Stomach (tissue), 8 donors: ENCODE measurements at regions not wholly inside any gene's neighbourhood (a gene's known extent, or its start where the extent isn't known, plus 50 kb on each side); places are given as distances from the start of the nearest gene placed in this dataset.

ENCODE experiments used
- DNase-seq, 2 donors: peaks; one replicate each; pipeline versions ENCODE4 v3.0.0 to v3.0.0-alpha.2; 2013 to 2019
- H3K27ac ChIP-seq, 5 donors: fragments of 200-600 bp in 4 of 5; sonication (generic) in 4 of 5; one replicate each; pipeline ENCODE4 v1.5.1; 2013 to 2019; ENCODE audit warnings: mild to moderate bottlenecking in 1 of 5, moderate library complexity in 1 of 5
- H3K27me3 ChIP-seq, 3 donors: fragments of 200-600 bp; sonication (generic); one replicate each; pipeline ENCODE4 v1.5.1; 2017 to 2019; ENCODE audit warnings: mixed run types in 1 of 3
- H3K36me3 ChIP-seq, 4 donors: fragments of 200-600 bp; sonication (generic); 1 replicate in 3 of 4; 2 replicates in 1 of 4; pipeline ENCODE4 v1.5.1; 2016 to 2019
- H3K4me1 ChIP-seq, 4 donors: fragments of 200-600 bp; sonication (generic); one replicate each; pipeline ENCODE4 v1.5.1; 2016 to 2019
- H3K4me3 ChIP-seq, 4 donors: fragments of 200-600 bp; sonication (generic) in 3 of 4; one replicate each; pipeline ENCODE4 v1.5.1; 2016 to 2019; ENCODE audit warnings: mild to moderate bottlenecking in 1 of 4
- H3K9me3 ChIP-seq, 4 donors: fragments of 200-600 bp; sonication (generic); one replicate each; pipeline ENCODE4 v1.5.1; 2016 to 2019
- EP300 ChIP-seq: sonication (generic); formaldehyde crosslinking; IDR thresholded peaks from one replicate; pipeline ENCODE4 v1.6.1; 2017; ENCODE audit warnings: antibody characterized with exemption
- POLR2A ChIP-seq, 4 donors: fragments of 450-650 bp; IDR thresholded peaks; one replicate each; pipeline ENCODE4 v1.6.1; 2016; ENCODE audit warnings: antibody characterized with exemption in 4 of 4, control low read depth in 2 of 4, mild to moderate bottlenecking in 1 of 4, moderate library complexity in 1 of 4
- POLR2AphosphoS5 ChIP-seq, 3 donors: sonication (generic); formaldehyde crosslinking; IDR thresholded peaks; one replicate each; pipeline ENCODE4 v1.6.1; 2016; ENCODE audit warnings: antibody characterized with exemption in 3 of 3
- WGBS, 5 donors: extraction: QIAGEN DNeasy Blood & Tissue Kit in 3 of 5; methylation state at CpG; one replicate each; pipeline versions ENCODE4 v1.1.5 to v1.1.7; 2013 to 2018; 5-methylcytosine and 5-hydroxymethylcytosine counted together
- intact Hi-C: fragments of 100-400 bp; cut with DNase I; formaldehyde crosslinking; loops from one replicate; pipeline ENCODE4 v1.15.1; 2023; ENCODE audit warnings: low total_unique reads
- TF ChIP-seq, protein P1 (sequence below), 7 experiments: fragments of 450-650 bp in 4 of 7; fragments of 200-600 bp in 3 of 7; sonication (generic) in 3 of 7; IDR thresholded peaks; one replicate each; pipeline ENCODE4 v1.5.1; 2016 to 2019; ENCODE audit warnings: antibody characterized with exemption in 7 of 7, control low read depth in 2 of 7, mild to moderate bottlenecking in 1 of 7
- donor health status: healthy with polysubstance abuse.
- donor health status: Bipolar disorder and iron deficiency.
- donor health status: healthy.

DNA sequence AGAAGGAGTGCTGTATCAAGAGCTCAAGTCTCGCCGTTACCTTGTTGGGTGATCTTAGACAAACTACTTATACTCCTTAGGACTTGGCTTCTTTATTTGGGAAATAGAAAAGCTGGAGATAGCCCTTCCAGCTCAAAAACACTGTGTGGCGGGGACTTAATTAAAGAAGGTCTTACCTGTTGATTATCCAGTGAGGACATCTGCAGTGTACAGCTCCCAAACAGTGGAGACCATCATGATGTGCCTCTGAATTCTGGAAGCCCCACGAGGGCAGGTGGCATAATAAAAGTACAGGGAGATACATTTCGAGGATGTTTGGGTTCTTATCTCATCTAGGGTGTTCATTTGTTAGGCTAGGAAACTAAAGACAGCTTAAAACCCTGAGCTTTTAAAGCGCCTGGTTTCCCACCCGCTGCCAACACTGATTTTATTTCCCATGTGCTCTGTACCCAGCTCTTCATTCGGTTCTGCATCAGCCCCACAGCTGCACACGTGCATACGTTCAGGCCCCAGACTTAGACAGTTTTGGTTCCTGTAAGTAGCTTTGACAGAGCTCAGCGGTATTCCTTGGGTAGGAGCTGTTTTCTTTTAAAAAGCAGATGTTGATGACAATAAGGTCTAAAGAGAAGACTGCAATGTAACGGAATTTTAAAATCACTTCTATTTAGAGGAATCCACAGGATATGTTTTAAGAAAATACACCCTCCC is 80.5 kb upstream of the SIX2 start:
- H3K4me3 ChIP-seq, result no peak overlapping the region
- intact Hi-C loops, result no loop called here
- DNase-seq, result no peak
- H3K9me3 ChIP-seq, result no peaks in the 10 kb centered on the region
- no peak overlapping the region for H3K27ac ChIP-seq
- TF ChIP-seq EP300, result no peak
- TF ChIP-seq POLR2AphosphoS5 (IDR thresholded peaks at IDR 0.05), result no peak
- TF ChIP-seq POLR2A (IDR thresholded peaks at IDR 0.05), result no peak
- 77 to 84% (median 82%) methylated on average over 12 of the region's 12 CpGs for WGBS, 5 donors
- H3K36me3 ChIP-seq, result no peaks in the 10 kb centered on the region
- no peaks in the 10 kb centered on the region for H3K4me1 ChIP-seq
- peaks cover 0 to 12% (median 10%) of the 10 kb centered on the region in 3 donors for H3K27me3 ChIP-seq

DNA sequence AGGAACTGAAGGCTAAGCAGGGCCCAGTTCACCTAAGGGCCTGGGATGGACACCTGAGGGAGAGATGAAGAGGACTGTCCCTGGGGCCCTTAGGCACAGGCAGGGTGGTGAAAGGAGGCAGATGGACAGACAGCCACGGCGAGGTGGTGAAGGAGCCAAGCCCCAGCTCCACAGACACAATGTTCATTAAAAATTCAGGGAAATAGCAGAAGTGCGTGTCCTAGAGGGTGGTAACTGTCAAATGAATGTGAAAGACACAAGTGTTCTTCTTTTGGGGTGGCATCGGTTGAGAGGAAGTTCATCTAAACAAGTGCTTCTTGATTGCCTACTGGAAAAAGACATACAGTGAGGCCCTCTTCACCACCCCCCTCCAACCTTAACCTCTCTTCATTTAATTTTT is 76.2 kb upstream of the SIX2 start:
- WGBS, 5 donors, result 88 to 97% (median 90%) methylated on average over 4 of the region's 4 CpGs
- H3K9me3 ChIP-seq, result no peaks in the 10 kb centered on the region
- no peaks in the 10 kb centered on the region for H3K36me3 ChIP-seq
- H3K27ac ChIP-seq, result no peak overlapping the region
- TF ChIP-seq POLR2A (IDR thresholded peaks at IDR 0.05) (no peak), EP300 (no peak), POLR2AphosphoS5 (IDR thresholded peaks at IDR 0.05) (no peak)
- TF ChIP-seq, protein P1, sequence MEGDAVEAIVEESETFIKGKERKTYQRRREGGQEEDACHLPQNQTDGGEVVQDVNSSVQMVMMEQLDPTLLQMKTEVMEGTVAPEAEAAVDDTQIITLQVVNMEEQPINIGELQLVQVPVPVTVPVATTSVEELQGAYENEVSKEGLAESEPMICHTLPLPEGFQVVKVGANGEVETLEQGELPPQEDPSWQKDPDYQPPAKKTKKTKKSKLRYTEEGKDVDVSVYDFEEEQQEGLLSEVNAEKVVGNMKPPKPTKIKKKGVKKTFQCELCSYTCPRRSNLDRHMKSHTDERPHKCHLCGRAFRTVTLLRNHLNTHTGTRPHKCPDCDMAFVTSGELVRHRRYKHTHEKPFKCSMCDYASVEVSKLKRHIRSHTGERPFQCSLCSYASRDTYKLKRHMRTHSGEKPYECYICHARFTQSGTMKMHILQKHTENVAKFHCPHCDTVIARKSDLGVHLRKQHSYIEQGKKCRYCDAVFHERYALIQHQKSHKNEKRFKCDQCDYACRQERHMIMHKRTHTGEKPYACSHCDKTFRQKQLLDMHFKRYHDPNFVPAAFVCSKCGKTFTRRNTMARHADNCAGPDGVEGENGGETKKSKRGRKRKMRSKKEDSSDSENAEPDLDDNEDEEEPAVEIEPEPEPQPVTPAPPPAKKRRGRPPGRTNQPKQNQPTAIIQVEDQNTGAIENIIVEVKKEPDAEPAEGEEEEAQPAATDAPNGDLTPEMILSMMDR (IDR thresholded peaks at IDR 0.05), result no peak
- H3K4me1 ChIP-seq, result no peaks in the 10 kb centered on the region
- intact Hi-C loops, result no loop called here
- H3K27me3 ChIP-seq, result peaks cover 0 to 4% (median 0%) of the 10 kb centered on the region in 3 donors
- no peak for DNase-seq
- H3K4me3 ChIP-seq, result no peak overlapping the region

DNA sequence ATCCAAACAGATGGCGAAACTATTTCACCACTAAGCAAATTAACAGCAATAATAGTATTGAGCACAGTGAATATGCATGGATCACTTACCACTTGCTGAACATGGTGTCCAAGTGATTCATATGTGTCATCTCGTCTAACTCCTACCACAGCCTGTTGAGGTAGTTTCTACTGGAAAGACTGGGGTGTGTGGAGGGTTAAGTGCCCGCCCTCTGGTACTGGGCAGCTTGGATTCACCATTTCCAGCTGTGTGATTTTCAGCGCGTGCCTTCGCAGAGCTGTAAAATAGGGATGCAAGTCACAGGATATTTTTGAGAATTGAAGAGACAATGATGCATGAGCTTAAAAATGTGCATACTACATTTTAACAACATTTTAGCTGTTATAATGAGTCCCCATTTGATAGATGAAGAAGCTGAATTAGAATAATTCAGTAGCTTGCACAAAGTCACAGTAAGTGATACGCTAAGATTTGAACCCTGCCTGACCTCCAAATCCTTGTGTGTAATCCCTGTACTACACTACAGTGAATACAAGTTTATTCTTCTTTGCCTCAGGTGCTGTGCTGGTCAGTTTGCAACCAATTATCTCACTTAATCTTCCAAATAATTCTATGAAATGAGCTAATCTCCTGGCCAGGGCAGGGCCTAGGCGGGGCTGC is 75.2 kb upstream of the SIX2 start:
- no peak for DNase-seq
- TF ChIP-seq POLR2A (IDR thresholded peaks at IDR 0.05), result no peak
- TF ChIP-seq, protein P1 (IDR thresholded peaks at IDR 0.05), result no peak
- TF ChIP-seq POLR2AphosphoS5 (IDR thresholded peaks at IDR 0.05), result no peak
- TF ChIP-seq EP300, result no peak
- intact Hi-C loops, result no loop called here
- no peaks in the 10 kb centered on the region for H3K27me3 ChIP-seq
- no peaks in the 10 kb centered on the region for H3K4me1 ChIP-seq
- no peak overlapping the region for H3K27ac ChIP-seq
- H3K4me3 ChIP-seq, result no peak overlapping the region
- H3K36me3 ChIP-seq, result no peaks in the 10 kb centered on the region
- WGBS, 5 donors, result 80 to 85% (median 83%) methylated on average over 8 of the region's 8 CpGs
- no peaks in the 10 kb centered on the region for H3K9me3 ChIP-seq

DNA sequence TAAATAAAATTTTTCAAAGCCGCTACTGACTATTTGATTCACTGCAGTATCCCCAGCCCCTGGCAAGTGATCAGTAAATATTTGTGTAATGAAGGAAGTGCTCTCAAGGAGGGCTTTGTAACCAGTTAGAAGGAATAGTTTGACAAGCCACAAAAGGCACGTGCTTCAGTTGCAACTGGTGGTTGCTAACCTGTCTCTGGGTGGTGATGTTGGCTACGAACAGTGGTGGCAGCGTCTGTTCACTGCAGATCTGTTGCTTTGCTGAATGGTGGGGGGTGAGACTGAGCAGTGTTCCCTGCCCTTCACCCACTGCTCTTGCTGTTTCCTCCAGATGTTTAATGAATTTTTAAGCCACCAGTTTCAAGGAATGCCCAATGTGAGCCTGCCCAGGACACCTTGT is 73.9 kb upstream of the SIX2 start:
- Histone ChIP-seq H3K27ac (no peak overlapping the region), H3K9me3 (no peaks in the 10 kb centered on the region), H3K36me3 (no peaks in the 10 kb centered on the region), H3K4me3 (no peak overlapping the region), H3K27me3 (no peaks in the 10 kb centered on the region), H3K4me1 (no peaks in the 10 kb centered on the region)
- intact Hi-C loops, result no loop called here
- TF ChIP-seq EP300 (no peak), POLR2AphosphoS5 (IDR thresholded peaks at IDR 0.05) (no peak)
- TF ChIP-seq, protein P1 (IDR thresholded peaks at IDR 0.05), result no peak
- 11 to 39% (median 16%) methylated on average over 4 of the region's 4 CpGs for WGBS, 5 donors
- DNase-seq, result peak in 1 of 2 donors; percentile 36

DNA sequence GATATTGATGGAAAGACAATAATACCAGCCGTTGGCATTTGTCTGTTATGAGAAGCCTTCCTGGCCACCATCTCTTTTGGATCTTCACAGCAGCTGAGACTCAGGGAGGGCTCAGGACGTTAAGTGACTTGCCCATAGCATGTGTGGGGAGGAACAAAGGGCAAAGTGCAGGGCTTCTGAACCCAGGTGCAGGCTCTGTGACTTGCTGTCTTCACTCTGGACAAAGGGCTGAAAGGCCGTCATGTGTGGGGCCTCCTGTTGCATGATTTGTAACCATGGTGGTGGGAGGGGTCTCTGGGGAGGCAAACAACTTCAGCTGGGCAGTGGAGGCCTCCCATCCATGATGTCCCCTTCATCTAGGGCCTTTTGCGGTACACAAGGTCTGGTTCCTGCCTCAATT is 65.5 kb upstream of the SIX2 start:
- no peak for DNase-seq
- Histone ChIP-seq H3K4me1 (no peaks in the 10 kb centered on the region), H3K27ac (no peak overlapping the region), H3K9me3 (no peaks in the 10 kb centered on the region), H3K36me3 (no peaks in the 10 kb centered on the region), H3K4me3 (no peak overlapping the region), H3K27me3 (peaks cover 0 to 16% (median 0%) of the 10 kb centered on the region in 3 donors)
- intact Hi-C loops, result no loop called here
- TF ChIP-seq EP300, result no peak
- no peak for TF ChIP-seq POLR2A (IDR thresholded peaks at IDR 0.05)
- TF ChIP-seq, protein P1 (IDR thresholded peaks at IDR 0.05), result no peak
- no peak for TF ChIP-seq POLR2AphosphoS5 (IDR thresholded peaks at IDR 0.05)
- 69 to 85% (median 83%) methylated on average over 4 of the region's 4 CpGs for WGBS, 5 donors
